WTC11 (cell line): ENCODE measurements at regions not wholly inside any gene's neighbourhood (a gene's known extent, or its start where the extent isn't known, plus 50 kb on each side); places are given as distances from the start of the nearest gene placed in this dataset.

ENCODE experiments used
- ATAC-seq: fragments of 200-7000 bp; cut with Tn5 transposase; 2 replicates; pipeline ENCODE4 v1.10.0; 2021; ENCODE audit warnings: mild to moderate bottlenecking, moderate library complexity
- CTCF ChIA-PET: fragments of 300-600 bp; sonication (Branson Sonifier 250); formaldehyde crosslinking; loops from one replicate; lab custom pipeline; 2021; ENCODE audit warnings: antibody characterized with exemption; lab: Charles Lee
- POLR2A ChIA-PET: fragments of 350-600 bp; sonication (Branson Sonifier 250); formaldehyde crosslinking; loops from one replicate; lab custom pipeline; 2021; ENCODE audit warnings: antibody characterized with exemption; lab: Charles Lee
- DNase-seq: peaks from one replicate; pipeline ENCODE4 v3.0.0; 2021; ENCODE audit warnings: low spot score
- H3K27ac Mint-ChIP-seq: 2 replicates; pipeline ENCODE4 v1.8.0; 2021; ENCODE audit warnings: mixed read lengths
- H3K27me3 Mint-ChIP-seq: 2 replicates; pipeline ENCODE4 v1.8.0; 2021; ENCODE audit warnings: low read depth, mild to moderate bottlenecking, moderate library complexity, mixed read lengths
- H3K36me3 Mint-ChIP-seq: 2 replicates; pipeline ENCODE4 v1.8.0; 2021; ENCODE audit warnings: mixed read lengths
- H3K4me1 Mint-ChIP-seq: 2 replicates; pipeline ENCODE4 v1.8.0; 2022; ENCODE audit warnings: mixed read lengths
- H3K4me3 Mint-ChIP-seq: 2 replicates; pipeline ENCODE4 v1.8.0; 2021; ENCODE audit warnings: mild to moderate bottlenecking, moderate library complexity, mixed read lengths
- H3K9me3 Mint-ChIP-seq: 2 replicates; pipeline ENCODE4 v1.8.0; 2021; ENCODE audit warnings: mixed read lengths
- CBFB ChIP-seq: sonication (generic); formaldehyde crosslinking; IDR thresholded peaks from 2 replicates; pipeline ENCODE4 v1.8.1; 2022; ENCODE audit warnings: mild to moderate bottlenecking, low read depth, missing genetic modification reagents
- CREB1 ChIP-seq: sonication (generic); formaldehyde crosslinking; IDR thresholded peaks from 2 replicates; pipeline ENCODE4 v1.8.0; 2023; ENCODE audit warnings: mild to moderate bottlenecking, missing genetic modification reagents
- EMX1 ChIP-seq: fragments of 250-450 bp; sonication (Bioruptor Pico); IDR thresholded peaks from 2 replicates; pipeline ENCODE4 v1.8.0; 2021; ENCODE audit warnings: mild to moderate bottlenecking
- FOXJ3 ChIP-seq: sonication (generic); formaldehyde crosslinking; IDR thresholded peaks from 2 replicates; pipeline ENCODE4 v1.9.0; 2021; ENCODE audit warnings: missing genetic modification reagents, mild to moderate bottlenecking, borderline replicate concordance
- FOXK1 ChIP-seq: sonication (generic); formaldehyde crosslinking; IDR thresholded peaks from 2 replicates; pipeline ENCODE4 v1.8.0; 2022; ENCODE audit warnings: mild to moderate bottlenecking, moderate library complexity, missing genetic modification reagents
- HMGA2 ChIP-seq: fragments of 250-450 bp; sonication (Bioruptor Pico); IDR thresholded peaks from 2 replicates; pipeline ENCODE4 v1.4.0; 2021; ENCODE audit warnings: mild to moderate bottlenecking, moderate library complexity
- KAT7 ChIP-seq: sonication (generic); formaldehyde crosslinking; IDR thresholded peaks from 2 replicates; pipeline ENCODE4 v1.8.1; 2023; ENCODE audit warnings: missing genetic modification reagents, mild to moderate bottlenecking, borderline replicate concordance
- SOX15 ChIP-seq: fragments of 250-450 bp; sonication (Bioruptor Pico); IDR thresholded peaks from 2 replicates; pipeline ENCODE4 v1.9.0; 2021; ENCODE audit warnings: mild to moderate bottlenecking
- ZNF219 ChIP-seq: sonication (generic); formaldehyde crosslinking; IDR thresholded peaks from 2 replicates; pipeline ENCODE4 v1.8.0; 2023; ENCODE audit warnings: missing genetic modification reagents, mild to moderate bottlenecking, borderline replicate concordance
- ZNF671 ChIP-seq: fragments of 250-450 bp; sonication (Bioruptor Pico); IDR thresholded peaks from 2 replicates; pipeline ENCODE4 v1.8.0; 2021; ENCODE audit warnings: mild to moderate bottlenecking
- TF ChIP-seq, protein P1 (sequence below): sonication (generic); formaldehyde crosslinking; IDR thresholded peaks from 2 replicates; pipeline ENCODE4 v1.8.1; 2023; ENCODE audit warnings: mild to moderate bottlenecking, moderate library complexity, missing genetic modification reagents
- TF ChIP-seq, protein P2 (sequence below): sonication (generic); formaldehyde crosslinking; IDR thresholded peaks from 2 replicates; pipeline ENCODE4 v1.8.1; 2023; ENCODE audit warnings: mild to moderate bottlenecking, missing genetic modification reagents
- TF ChIP-seq, protein P3 (sequence below): sonication (generic); formaldehyde crosslinking; IDR thresholded peaks from 2 replicates; pipeline ENCODE4 v1.8.0; 2022; ENCODE audit warnings: mild to moderate bottlenecking, missing genetic modification reagents
- TF ChIP-seq, protein P4 (sequence below): sonication (generic); formaldehyde crosslinking; IDR thresholded peaks from 2 replicates; pipeline ENCODE4 v1.8.1; 2022; ENCODE audit warnings: mild to moderate bottlenecking, moderate library complexity, missing genetic modification reagents
- TF ChIP-seq, protein P5 (sequence below): fragments of 200-600 bp; IDR thresholded peaks from 2 replicates; pipeline ENCODE4 v1.8.0; 2022; ENCODE audit warnings: antibody characterized with exemption

DNA sequence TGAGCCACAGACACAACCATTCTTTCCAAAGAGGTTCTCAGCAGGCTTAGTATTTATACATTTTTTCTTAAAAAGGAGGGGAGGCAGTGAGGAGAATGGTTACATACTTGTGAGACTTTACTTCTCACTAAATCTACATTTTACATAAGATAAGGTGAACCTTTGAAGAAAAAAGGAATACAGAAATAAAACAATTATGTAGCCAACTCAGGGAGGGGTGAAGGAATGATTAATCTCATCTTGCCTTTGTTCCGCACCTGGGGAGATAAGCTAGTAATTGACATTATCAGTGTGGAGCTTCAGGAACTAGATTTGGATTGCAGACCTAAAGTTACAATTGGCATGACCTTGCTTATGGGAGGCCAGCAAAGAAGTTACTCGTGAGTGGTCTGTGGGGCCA is 221.8 kb upstream of the GGTLC1 start:
- Mint-ChIP-seq H3K27me3 (peaks cover 3% of the 10 kb centered on the region), H3K4me3 (no peak overlapping the region), H3K4me1 (peaks cover 20% of the 10 kb centered on the region), H3K9me3 (peaks cover 25% of the 10 kb centered on the region), H3K27ac (no peak overlapping the region), H3K36me3 (peaks cover 3% of the 10 kb centered on the region; the same call in 1 of the 2 replicates)
- DNase-seq, result no peak
- CTCF ChIA-PET, result interaction anchor here (1.0 kb wide), 1 partner anchor 708 kb away, joined by 3 read pairs; no protein-coding TSS in a partner anchor
- no peak for ATAC-seq
- TF ChIP-seq CBFB (no peak), ZNF219 (CRISPR knock-in tag) (no peak), HMGA2 (CRISPR knock-in tag) (no peak), FOXJ3 (CRISPR knock-in tag) (no peak), ZNF671 (CRISPR knock-in tag) (no peak)
- TF ChIP-seq, protein P1, sequence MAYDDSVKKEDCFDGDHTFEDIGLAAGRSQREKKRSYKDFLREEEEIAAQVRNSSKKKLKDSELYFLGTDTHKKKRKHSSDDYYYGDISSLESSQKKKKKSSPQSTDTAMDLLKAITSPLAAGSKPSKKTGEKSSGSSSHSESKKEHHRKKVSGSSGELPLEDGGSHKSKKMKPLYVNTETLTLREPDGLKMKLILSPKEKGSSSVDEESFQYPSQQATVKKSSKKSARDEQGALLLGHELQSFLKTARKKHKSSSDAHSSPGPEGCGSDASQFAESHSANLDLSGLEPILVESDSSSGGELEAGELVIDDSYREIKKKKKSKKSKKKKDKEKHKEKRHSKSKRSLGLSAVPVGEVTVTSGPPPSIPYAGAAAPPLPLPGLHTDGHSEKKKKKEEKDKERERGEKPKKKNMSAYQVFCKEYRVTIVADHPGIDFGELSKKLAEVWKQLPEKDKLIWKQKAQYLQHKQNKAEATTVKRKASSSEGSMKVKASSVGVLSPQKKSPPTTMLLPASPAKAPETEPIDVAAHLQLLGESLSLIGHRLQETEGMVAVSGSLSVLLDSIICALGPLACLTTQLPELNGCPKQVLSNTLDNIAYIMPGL (CRISPR knock-in tag), result no peak
- TF ChIP-seq, protein P2, sequence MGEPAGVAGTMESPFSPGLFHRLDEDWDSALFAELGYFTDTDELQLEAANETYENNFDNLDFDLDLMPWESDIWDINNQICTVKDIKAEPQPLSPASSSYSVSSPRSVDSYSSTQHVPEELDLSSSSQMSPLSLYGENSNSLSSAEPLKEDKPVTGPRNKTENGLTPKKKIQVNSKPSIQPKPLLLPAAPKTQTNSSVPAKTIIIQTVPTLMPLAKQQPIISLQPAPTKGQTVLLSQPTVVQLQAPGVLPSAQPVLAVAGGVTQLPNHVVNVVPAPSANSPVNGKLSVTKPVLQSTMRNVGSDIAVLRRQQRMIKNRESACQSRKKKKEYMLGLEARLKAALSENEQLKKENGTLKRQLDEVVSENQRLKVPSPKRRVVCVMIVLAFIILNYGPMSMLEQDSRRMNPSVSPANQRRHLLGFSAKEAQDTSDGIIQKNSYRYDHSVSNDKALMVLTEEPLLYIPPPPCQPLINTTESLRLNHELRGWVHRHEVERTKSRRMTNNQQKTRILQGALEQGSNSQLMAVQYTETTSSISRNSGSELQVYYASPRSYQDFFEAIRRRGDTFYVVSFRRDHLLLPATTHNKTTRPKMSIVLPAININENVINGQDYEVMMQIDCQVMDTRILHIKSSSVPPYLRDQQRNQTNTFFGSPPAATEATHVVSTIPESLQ (CRISPR knock-in tag), result no peak
- TF ChIP-seq, protein P3, sequence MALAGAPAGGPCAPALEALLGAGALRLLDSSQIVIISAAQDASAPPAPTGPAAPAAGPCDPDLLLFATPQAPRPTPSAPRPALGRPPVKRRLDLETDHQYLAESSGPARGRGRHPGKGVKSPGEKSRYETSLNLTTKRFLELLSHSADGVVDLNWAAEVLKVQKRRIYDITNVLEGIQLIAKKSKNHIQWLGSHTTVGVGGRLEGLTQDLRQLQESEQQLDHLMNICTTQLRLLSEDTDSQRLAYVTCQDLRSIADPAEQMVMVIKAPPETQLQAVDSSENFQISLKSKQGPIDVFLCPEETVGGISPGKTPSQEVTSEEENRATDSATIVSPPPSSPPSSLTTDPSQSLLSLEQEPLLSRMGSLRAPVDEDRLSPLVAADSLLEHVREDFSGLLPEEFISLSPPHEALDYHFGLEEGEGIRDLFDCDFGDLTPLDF (CRISPR knock-in tag), result no peak
- TF ChIP-seq, protein P4, sequence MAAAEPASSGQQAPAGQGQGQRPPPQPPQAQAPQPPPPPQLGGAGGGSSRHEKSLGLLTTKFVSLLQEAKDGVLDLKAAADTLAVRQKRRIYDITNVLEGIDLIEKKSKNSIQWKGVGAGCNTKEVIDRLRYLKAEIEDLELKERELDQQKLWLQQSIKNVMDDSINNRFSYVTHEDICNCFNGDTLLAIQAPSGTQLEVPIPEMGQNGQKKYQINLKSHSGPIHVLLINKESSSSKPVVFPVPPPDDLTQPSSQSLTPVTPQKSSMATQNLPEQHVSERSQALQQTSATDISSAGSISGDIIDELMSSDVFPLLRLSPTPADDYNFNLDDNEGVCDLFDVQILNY (CRISPR knock-in tag), result no peak
- POLR2A ChIA-PET, result no interaction called here

DNA sequence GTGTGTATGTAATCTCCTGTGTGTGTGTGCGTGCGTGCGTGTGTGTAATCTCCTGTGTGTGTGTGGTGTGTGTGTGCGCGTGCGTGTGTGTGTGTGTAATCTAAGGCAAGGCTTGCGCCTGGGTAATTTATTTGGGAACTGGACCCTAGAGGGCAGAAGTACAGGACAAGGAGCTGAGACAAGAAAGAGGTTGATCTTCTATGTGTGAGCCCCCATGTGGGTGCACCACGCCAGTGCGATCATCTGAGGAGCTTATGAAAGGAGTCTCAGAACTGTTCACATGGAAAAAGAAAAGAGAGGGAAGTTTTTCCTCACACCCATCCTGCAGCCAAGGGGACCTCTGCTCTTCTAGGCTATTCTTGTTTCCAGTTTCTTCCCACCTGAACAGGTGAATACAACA is 220.1 kb upstream of the GGTLC1 start:
- Mint-ChIP-seq H3K27ac (no peak overlapping the region), H3K4me3 (no peak overlapping the region), H3K4me1 (peaks cover 28% of the 10 kb centered on the region), H3K9me3 (peaks cover 25% of the 10 kb centered on the region), H3K27me3 (peaks cover 3% of the 10 kb centered on the region), H3K36me3 (peaks cover 3% of the 10 kb centered on the region; the same call in 1 of the 2 replicates)
- ChIA-PET CTCF (interaction anchor here (0.6 to 1.7 kb wide), 36 partner anchors 8 to 576 kb away, joined by 3 to 11 read pairs (median 3); no protein-coding TSS in a partner anchor), POLR2A (interaction anchor here (0.7 kb wide), 1 partner anchor 83 kb away, joined by 3 read pairs; no protein-coding TSS in a partner anchor)
- peak; percentile 67 for DNase-seq
- ATAC-seq, result peak; percentile 86
- no peak for TF ChIP-seq HMGA2 (CRISPR knock-in tag)
- TF ChIP-seq, protein P5, sequence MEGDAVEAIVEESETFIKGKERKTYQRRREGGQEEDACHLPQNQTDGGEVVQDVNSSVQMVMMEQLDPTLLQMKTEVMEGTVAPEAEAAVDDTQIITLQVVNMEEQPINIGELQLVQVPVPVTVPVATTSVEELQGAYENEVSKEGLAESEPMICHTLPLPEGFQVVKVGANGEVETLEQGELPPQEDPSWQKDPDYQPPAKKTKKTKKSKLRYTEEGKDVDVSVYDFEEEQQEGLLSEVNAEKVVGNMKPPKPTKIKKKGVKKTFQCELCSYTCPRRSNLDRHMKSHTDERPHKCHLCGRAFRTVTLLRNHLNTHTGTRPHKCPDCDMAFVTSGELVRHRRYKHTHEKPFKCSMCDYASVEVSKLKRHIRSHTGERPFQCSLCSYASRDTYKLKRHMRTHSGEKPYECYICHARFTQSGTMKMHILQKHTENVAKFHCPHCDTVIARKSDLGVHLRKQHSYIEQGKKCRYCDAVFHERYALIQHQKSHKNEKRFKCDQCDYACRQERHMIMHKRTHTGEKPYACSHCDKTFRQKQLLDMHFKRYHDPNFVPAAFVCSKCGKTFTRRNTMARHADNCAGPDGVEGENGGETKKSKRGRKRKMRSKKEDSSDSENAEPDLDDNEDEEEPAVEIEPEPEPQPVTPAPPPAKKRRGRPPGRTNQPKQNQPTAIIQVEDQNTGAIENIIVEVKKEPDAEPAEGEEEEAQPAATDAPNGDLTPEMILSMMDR, result 0 out of 2 replicates have a peak, but pooled peaks have one; percentile 16

DNA sequence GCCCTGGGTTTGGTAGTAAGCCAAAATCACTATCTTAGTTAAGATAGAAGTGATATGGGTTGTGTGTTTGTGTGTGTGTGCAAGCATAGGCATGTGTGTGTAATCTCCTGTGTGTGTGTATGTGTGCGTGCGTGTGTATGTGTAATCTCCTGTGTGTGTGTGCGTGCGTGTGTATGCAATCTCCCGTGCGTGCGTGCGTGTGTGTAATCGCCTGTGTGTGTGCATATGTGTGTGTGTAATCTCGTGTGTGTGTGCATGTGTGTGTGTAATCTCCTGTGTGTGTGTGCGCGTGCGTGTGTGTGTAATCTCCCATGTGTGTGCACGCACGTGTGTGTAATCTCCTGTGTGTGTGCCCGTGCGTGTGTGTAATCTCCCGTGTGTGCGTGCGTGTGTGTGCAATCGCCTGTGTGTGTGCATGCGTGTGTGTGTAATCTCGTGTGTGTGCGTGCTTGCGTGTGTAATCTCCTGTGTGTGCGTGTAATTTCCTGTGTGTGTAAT is 219.3 kb upstream of the GGTLC1 start:
- DNase-seq (no peak), ATAC-seq (no peak)
- TF ChIP-seq KAT7 (CRISPR knock-in tag), result no peak
- TF ChIP-seq CREB1 (CRISPR knock-in tag), result no peak
- no peak for TF ChIP-seq EMX1 (CRISPR knock-in tag)
- TF ChIP-seq SOX15 (CRISPR knock-in tag), result no peak
- no peak for TF ChIP-seq FOXK1 (CRISPR knock-in tag)
- Mint-ChIP-seq H3K4me1 (peaks cover 23% of the 10 kb centered on the region), H3K4me3 (no peak overlapping the region), H3K27me3 (peaks cover 3% of the 10 kb centered on the region), H3K36me3 (peaks cover 3% of the 10 kb centered on the region; the same call in 1 of the 2 replicates), H3K27ac (no peak overlapping the region; the same call in 1 of the 2 replicates), H3K9me3 (peaks cover 25% of the 10 kb centered on the region)
- ChIA-PET POLR2A (no interaction called here), CTCF (no interaction called here)
